OCI-LY1 (cell line): ENCODE measurements at regions not wholly inside any gene's neighbourhood (a gene's known extent, or its start where the extent isn't known, plus 50 kb on each side); places are given as distances from the start of the nearest gene placed in this dataset.

ENCODE experiments used
- EZH2 ChIP-seq: fragments of 200-600 bp; sonication (generic), shearing (Covaris generic); IDR thresholded peaks from 2 replicates; pipeline ENCODE4 v1.8.0; 2017; ENCODE audit warnings: borderline replicate concordance, mixed run types, mild to moderate bottlenecking, antibody characterized with exemption, low read length, moderate library complexity, mixed read lengths
- TF ChIP-seq, protein P1 (sequence below): fragments of 200-600 bp; sonication (generic), shearing (Covaris generic); IDR thresholded peaks from 2 replicates; pipeline ENCODE4 v1.5.1; 2017; ENCODE audit warnings: mild to moderate bottlenecking, antibody characterized with exemption, low read length, moderate library complexity, mixed read lengths

DNA sequence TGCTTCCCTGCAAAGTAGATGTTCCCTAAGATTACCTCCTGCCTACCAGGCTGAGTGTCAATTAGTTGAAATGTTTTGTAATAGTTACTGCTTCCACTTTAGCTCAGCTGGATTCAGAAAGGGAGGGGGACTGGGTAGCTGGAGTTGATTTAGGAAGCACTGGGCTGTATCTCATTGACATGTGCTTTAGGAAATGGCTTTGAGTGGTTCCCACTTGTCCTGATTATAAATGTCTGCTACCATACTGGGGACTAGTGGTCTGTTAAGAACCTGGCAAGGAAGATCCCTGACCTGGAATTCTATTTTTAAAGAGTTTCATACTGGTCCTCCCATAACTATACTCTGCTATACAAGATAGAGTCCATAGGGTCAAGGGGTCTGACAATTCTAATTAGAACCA is 363.9 kb upstream of the PPP1R2C start:
- TF ChIP-seq, protein P1, sequence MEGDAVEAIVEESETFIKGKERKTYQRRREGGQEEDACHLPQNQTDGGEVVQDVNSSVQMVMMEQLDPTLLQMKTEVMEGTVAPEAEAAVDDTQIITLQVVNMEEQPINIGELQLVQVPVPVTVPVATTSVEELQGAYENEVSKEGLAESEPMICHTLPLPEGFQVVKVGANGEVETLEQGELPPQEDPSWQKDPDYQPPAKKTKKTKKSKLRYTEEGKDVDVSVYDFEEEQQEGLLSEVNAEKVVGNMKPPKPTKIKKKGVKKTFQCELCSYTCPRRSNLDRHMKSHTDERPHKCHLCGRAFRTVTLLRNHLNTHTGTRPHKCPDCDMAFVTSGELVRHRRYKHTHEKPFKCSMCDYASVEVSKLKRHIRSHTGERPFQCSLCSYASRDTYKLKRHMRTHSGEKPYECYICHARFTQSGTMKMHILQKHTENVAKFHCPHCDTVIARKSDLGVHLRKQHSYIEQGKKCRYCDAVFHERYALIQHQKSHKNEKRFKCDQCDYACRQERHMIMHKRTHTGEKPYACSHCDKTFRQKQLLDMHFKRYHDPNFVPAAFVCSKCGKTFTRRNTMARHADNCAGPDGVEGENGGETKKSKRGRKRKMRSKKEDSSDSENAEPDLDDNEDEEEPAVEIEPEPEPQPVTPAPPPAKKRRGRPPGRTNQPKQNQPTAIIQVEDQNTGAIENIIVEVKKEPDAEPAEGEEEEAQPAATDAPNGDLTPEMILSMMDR, result no peak
- TF ChIP-seq EZH2, result no peak
